Urothelium cell line (cell line): ENCODE measurements at regions not wholly inside any gene's neighbourhood (a gene's known extent, or its start where the extent isn't known, plus 50 kb on each side); places are given as distances from the start of the nearest gene placed in this dataset.

Source experiments
- DNase-seq: peaks from one replicate; pipeline ENCODE4 v3.0.0; 2011; ENCODE audit warnings: low spot score, mixed read lengths
- FAIRE-seq: peaks from 2 replicates; lab custom pipeline; 2011; peaks lifted over from hg19 to GRCh38; lab: Jason Lieb, UNC

- FAIRE-seq: no peak
- DNase-seq: no peak
Observed at GRCh38 chr18:45222180-45222579, 393.1 kb upstream of the SLC14A2 start.

GRCh38 chr18:45227001-45227742, 388.1 kb upstream of the SLC14A2 start:
- FAIRE-seq (no peak), DNase-seq (no peak)

GRCh38 chr18:45228796-45229388, 386.4 kb upstream of the SLC14A2 start:
- no peak for DNase-seq
- FAIRE-seq: no peak

- DNase-seq: no peak
- no peak for FAIRE-seq
Observed at GRCh38 chr18:45231617-45232016, 383.7 kb upstream of the SLC14A2 start.

- no peak for DNase-seq
- no peak for FAIRE-seq
Observed at GRCh38 chr18:45232061-45232460, 383.2 kb upstream of the SLC14A2 start.

GRCh38 chr18:45236676-45237075, 378.6 kb upstream of the SLC14A2 start:
- no peak for DNase-seq
- FAIRE-seq: no peak

- DNase-seq: no peak
- FAIRE-seq: no peak
Observed at GRCh38 chr18:45237343-45238098, 377.8 kb upstream of the SLC14A2 start.

- DNase-seq: peak; percentile 6
- FAIRE-seq: no peak
Observed at GRCh38 chr18:45241271-45241670, 374.0 kb upstream of the SLC14A2 start.

GRCh38 chr18:45241982-45242565, 373.2 kb upstream of the SLC14A2 start:
- FAIRE-seq: no peak
- DNase-seq: no peak

- DNase-seq (no peak), FAIRE-seq (no peak)
Observed at GRCh38 chr18:45243340-45244110, 371.8 kb upstream of the SLC14A2 start.

- DNase-seq: no peak
- FAIRE-seq: no peak
Observed at GRCh38 chr18:45245091-45245511, 370.2 kb upstream of the SLC14A2 start.

GRCh38 chr18:45248240-45248903, 366.9 kb upstream of the SLC14A2 start:
- FAIRE-seq: no peak
- DNase-seq: no peak

GRCh38 chr18:45249246-45249661, 366.0 kb upstream of the SLC14A2 start:
- DNase-seq: no peak
- FAIRE-seq: no peak

- FAIRE-seq: no peak
Observed at GRCh38 chr18:45250479-45250878, 364.8 kb upstream of the SLC14A2 start.

GRCh38 chr18:45251236-45251635, 364.0 kb upstream of the SLC14A2 start:
- FAIRE-seq (no peak), DNase-seq (no peak)

More at GRCh38 chr18:45250479-45250878, 364.8 kb upstream of the SLC14A2 start:
- no peak for DNase-seq

- FAIRE-seq (no peak), DNase-seq (no peak)
Observed at GRCh38 chr18:45252474-45252873, 362.8 kb upstream of the SLC14A2 start.

- DNase-seq (no peak), FAIRE-seq (no peak)
Observed at GRCh38 chr18:45253056-45253565, 362.2 kb upstream of the SLC14A2 start.

- DNase-seq (no peak), FAIRE-seq (no peak)
Observed at GRCh38 chr18:45253973-45254708, 361.1 kb upstream of the SLC14A2 start.

- FAIRE-seq: no peak
- no peak for DNase-seq
Observed at GRCh38 chr18:45254709-45255082, 360.6 kb upstream of the SLC14A2 start.
